NT2/D1 (cell line): ENCODE measurements at regions not wholly inside any gene's neighbourhood (a gene's known extent, or its start where the extent isn't known, plus 50 kb on each side); places are given as distances from the start of the nearest gene placed in this dataset.

Experiments used
- DNase-seq: peaks from one replicate; pipeline ENCODE4 v3.0.0-alpha.2; 2011; ENCODE audit warnings: low read depth, low spot score
- H3K27me3 ChIP-seq: 2 replicates; pipeline ENCODE4 v1.6.0; 2011; ENCODE audit warnings: mild to moderate bottlenecking; ENCODE audit not compliant: insufficient read length, insufficient read depth
- H3K36me3 ChIP-seq: 2 replicates; pipeline ENCODE4 v1.6.1; 2011; ENCODE audit warnings: mild to moderate bottlenecking, low read length, mixed read lengths; ENCODE audit not compliant: insufficient read depth, insufficient read length
- H3K4me1 ChIP-seq: 2 replicates; pipeline ENCODE4 v1.5.1; 2011; ENCODE audit not compliant: insufficient read depth, insufficient read length
- H3K4me3 ChIP-seq: 2 replicates; pipeline ENCODE4 v1.5.1; 2011; ENCODE audit warnings: low read depth; ENCODE audit not compliant: insufficient read length
- H3K9ac ChIP-seq: 2 replicates; pipeline ENCODE4 v1.6.0; 2011; ENCODE audit warnings: low read depth; ENCODE audit not compliant: insufficient read length
- H3K9me3 ChIP-seq: 2 replicates; pipeline ENCODE4 v1.5.1; 2011; ENCODE audit warnings: mild to moderate bottlenecking, low read length; ENCODE audit not compliant: insufficient read depth
- SUZ12 ChIP-seq: IDR thresholded peaks from 2 replicates; pipeline ENCODE4 v1.6.1; 2011; ENCODE audit not compliant: insufficient read length, insufficient read depth; ENCODE audit errors: extremely low read depth
- YY1 ChIP-seq: IDR thresholded peaks from 2 replicates; pipeline ENCODE4 v1.6.1; 2011; ENCODE audit not compliant: insufficient read length, insufficient read depth
- ZNF274 ChIP-seq: IDR thresholded peaks from 2 replicates; pipeline ENCODE4 v1.6.1; 2011; ENCODE audit warnings: mild to moderate bottlenecking, low read depth, low read length

DNA sequence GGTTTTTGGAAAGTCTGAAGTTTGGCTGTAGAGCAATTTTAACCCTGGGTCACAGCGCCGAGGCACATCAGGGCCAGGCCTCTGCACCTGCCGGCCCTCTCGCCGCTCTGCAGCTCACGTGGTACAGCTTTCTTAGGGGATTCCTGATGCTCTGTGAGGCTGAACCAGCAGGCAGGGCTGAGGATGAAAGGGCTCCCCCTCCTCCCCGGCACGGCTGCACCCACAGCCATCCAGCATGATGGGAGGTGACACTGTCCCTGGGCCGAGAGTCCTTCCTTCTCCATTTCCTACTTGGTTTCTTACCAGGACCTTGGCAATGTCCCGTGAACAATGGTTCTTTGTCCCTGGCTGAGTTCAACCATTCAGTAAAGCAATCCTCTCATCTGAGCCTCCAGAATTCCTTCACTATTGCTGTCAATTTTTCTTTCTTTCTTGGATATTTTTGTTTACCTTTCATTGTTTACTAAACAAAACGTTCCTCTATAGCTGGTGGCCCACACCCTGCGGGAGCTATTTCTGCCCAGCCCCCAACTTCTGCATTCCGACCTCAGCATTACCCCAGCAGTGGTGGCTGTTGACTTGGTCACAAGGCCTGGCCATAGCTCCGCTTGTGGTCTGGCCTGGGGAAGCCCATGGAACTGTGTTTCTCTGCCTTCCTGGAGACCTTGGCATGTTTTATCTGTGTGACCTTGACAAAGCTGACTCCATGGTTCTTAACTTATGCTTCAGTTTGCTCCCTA, 172.8 kb upstream of the B3GAT1 start:
- no peaks in the 10 kb centered on the region for H3K27me3 ChIP-seq
- H3K4me3 ChIP-seq, result no peak overlapping the region
- H3K9ac ChIP-seq, result no peak overlapping the region
- peaks cover 9% of the 10 kb centered on the region for H3K4me1 ChIP-seq
- DNase-seq, result no peak
- TF ChIP-seq YY1 (no peak), ZNF274 (no peak), SUZ12 (no peak)
- H3K9me3 ChIP-seq, result no peaks in the 10 kb centered on the region
- no peaks in the 10 kb centered on the region for H3K36me3 ChIP-seq

DNA sequence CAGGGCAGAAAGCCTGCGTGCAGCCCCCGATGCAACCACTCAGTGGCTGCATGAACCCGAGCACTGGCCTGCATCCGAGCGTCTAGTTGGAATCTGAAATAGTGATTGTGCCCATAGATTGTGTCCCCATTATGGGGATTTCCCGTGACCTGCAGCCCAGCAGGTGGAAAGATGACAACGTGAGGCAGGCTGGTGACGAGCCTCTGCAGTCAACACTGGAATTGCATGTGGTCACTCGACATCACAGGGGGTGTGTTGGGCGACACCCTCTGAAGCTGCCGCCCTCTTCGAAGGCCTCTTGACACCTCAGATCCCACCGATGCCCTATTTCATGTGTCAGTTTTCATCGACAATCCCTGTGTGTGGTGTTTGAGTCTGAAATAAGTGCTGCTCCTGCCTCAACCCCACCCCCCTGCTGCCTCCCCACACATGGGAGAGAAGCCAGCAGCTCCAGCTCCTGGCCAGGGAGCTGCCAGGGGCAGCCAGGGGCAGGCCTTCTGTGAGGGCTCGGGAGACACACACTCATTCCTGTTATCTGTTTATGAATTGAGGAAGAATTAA, 172.0 kb upstream of the B3GAT1 start:
- H3K4me3 ChIP-seq, result no peak overlapping the region
- TF ChIP-seq YY1 (no peak), SUZ12 (no peak), ZNF274 (no peak)
- DNase-seq, result no peak
- H3K27me3 ChIP-seq, result no peaks in the 10 kb centered on the region
- no peak overlapping the region for H3K9ac ChIP-seq
- no peaks in the 10 kb centered on the region for H3K36me3 ChIP-seq
- H3K9me3 ChIP-seq, result no peaks in the 10 kb centered on the region
- H3K4me1 ChIP-seq, result peaks cover 16% of the 10 kb centered on the region

DNA sequence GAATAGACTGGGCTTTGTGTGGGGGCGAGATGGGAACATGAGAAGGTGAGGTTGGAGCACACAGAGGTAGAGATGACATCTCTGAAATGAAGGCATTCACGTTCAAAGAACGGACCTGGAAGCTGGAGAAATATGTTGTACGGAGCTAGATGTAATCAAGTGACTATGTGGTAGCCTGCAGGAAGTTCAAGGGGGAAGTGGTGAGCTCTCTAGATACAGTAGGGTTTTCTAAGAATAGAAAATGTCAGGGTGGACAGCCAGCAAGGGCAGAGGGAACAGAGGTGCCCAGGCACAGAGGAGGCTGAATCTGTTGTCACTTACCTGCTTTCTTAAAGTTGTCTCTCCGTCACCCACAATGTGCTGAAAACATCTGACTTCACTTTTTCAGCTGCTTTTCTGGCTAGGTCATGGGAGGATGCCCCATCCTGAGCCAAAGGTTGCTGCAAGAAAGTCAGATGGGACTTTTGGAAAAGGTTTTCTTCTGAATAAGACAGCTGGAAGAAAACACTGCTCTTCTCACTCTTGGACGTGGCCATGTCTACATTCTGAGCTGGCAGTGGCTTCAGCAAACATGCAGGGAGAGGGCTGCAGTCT, 171.5 kb upstream of the B3GAT1 start:
- H3K9ac ChIP-seq, result no peak overlapping the region
- H3K4me3 ChIP-seq, result no peak overlapping the region
- DNase-seq, result no peak
- peaks cover 16% of the 10 kb centered on the region for H3K4me1 ChIP-seq
- H3K27me3 ChIP-seq, result no peaks in the 10 kb centered on the region
- no peaks in the 10 kb centered on the region for H3K36me3 ChIP-seq
- no peaks in the 10 kb centered on the region for H3K9me3 ChIP-seq
- TF ChIP-seq ZNF274, result no peak
- no peak for TF ChIP-seq YY1
- no peak for TF ChIP-seq SUZ12

DNA sequence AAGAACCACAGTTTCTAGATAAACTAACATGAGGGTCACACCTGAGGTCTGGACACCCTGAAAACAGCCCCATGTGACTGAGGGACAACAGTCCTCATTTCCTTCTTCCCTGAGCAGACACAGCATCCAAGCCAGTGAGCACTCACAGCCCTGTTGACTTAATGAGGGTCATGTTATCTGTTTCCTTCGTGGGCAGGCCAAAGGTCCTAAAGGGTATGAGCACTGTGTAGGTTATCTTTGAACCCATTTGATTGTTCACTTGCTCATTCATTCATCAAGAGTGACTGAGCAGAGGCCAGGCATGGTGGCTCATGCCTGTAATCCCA, 170.7 kb upstream of the B3GAT1 start:
- no peaks in the 10 kb centered on the region for H3K9me3 ChIP-seq
- DNase-seq, result no peak
- no peaks in the 10 kb centered on the region for H3K27me3 ChIP-seq
- H3K4me1 ChIP-seq, result peaks cover 16% of the 10 kb centered on the region
- H3K36me3 ChIP-seq, result no peaks in the 10 kb centered on the region
- TF ChIP-seq ZNF274, result no peak
- TF ChIP-seq SUZ12, result no peak
- TF ChIP-seq YY1, result no peak
- no peak overlapping the region for H3K9ac ChIP-seq
- H3K4me3 ChIP-seq, result no peak overlapping the region

DNA sequence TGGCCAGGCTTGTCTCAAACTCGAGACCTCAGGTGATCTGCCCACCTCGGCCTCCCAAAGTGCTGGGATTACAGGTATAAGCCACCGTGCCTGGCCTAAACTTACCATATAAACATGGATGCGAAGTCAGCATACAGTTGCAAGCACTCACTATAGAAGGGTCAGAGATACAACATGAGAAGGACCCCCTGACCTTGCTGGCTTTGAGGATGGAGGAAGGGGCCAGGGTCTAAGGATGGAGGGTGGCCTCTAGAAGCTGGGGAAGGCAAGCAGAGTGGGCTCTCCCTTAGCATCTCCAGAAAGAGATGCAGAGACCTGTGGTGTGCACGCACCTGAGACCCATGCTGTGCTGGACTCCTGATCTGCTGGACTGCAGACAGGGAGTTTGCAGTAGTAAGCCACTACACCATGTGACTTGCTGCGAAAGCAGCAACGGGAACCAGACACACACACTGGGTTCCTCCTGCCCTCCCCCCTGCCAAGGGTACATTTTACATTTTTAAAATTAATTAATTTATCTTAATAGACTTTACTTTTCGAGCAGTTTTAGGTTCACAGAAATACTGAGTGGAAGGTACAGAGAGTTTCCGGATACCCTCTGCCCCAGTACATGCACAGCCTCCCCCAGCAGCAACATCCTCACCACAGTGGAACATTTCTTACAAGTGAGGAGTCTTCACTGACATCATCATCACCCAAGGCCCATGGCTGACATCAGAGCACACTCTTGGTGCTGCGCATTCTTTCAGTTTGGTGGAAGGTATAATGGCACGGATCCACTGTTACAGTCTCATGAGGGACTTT, 170.1 kb upstream of the B3GAT1 start:
- no peaks in the 10 kb centered on the region for H3K36me3 ChIP-seq
- TF ChIP-seq YY1 (no peak), SUZ12 (no peak), ZNF274 (no peak)
- no peaks in the 10 kb centered on the region for H3K9me3 ChIP-seq
- no peak for DNase-seq
- no peaks in the 10 kb centered on the region for H3K27me3 ChIP-seq
- peaks cover 16% of the 10 kb centered on the region for H3K4me1 ChIP-seq
- H3K9ac ChIP-seq, result no peak overlapping the region
- H3K4me3 ChIP-seq, result no peak overlapping the region

DNA sequence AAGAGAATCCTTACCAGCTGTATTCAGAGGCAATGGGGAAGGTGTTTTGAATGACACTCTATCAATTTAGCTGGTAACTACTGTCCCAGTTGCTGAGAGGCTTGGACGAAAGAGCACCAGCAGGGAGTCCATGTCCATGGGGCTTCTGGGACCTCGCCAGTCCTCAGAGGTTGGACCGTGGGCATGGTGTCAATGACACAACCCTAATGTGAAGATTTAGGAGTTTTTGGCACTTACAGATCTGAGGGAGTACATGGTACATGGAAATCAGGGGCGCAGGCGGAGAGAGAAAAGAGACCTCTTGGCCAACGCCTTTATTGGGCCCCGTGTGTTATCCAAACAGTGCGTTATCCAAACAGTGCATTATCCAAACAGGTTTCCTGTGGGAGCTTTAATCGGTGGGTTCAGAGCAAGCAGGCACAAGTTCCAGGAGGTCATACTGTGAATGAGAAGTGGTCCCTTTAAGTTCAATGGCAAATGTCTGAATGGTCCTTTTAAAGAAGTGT, 169.1 kb upstream of the B3GAT1 start:
- H3K4me3 ChIP-seq, result no peak overlapping the region
- H3K36me3 ChIP-seq, result no peaks in the 10 kb centered on the region
- H3K9ac ChIP-seq, result no peak overlapping the region
- H3K27me3 ChIP-seq, result no peaks in the 10 kb centered on the region
- TF ChIP-seq SUZ12, result no peak
- no peaks in the 10 kb centered on the region for H3K9me3 ChIP-seq
- no peak for DNase-seq
- H3K4me1 ChIP-seq, result peaks cover 16% of the 10 kb centered on the region

DNA sequence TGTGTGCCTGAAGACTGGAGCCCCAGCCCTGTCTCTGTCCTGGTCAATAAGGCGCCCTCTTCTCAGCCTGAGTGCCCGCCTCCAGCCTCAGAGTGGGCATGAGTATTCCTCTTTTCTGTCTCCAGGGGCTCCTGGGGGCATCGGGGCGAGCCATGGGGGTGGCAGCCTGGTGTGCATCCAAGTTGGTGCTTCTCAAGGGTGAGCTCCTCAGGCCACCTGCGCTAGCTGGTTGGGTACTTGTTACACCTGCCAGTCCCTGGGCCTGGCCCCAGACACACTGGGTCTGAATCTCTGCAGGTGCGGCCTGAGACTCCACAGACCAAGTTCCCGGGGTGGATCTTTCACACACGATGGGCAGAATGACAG, 168.6 kb upstream of the B3GAT1 start:
- H3K4me3 ChIP-seq, result no peak overlapping the region
- H3K9ac ChIP-seq, result no peak overlapping the region
- H3K36me3 ChIP-seq, result no peaks in the 10 kb centered on the region
- peaks cover 14% of the 10 kb centered on the region for H3K4me1 ChIP-seq
- no peaks in the 10 kb centered on the region for H3K27me3 ChIP-seq
- DNase-seq, result no peak
- H3K9me3 ChIP-seq, result no peaks in the 10 kb centered on the region
- TF ChIP-seq YY1, result no peak
- TF ChIP-seq ZNF274, result no peak
